ENCODE measurements at regions not wholly inside any gene's neighbourhood (a gene's known extent, or its start where the extent isn't known, plus 50 kb on each side); places are given as distances from the start of the nearest gene placed in this dataset.

GRCh38 chr2:352696-353095 is 64.8 kb upstream of the ALKAL2 start:
- no peak for DNase-seq (ENCODE audit: extremely low spot score)
- ChIA-PET CTCF (no interaction called here), POLR2A (no interaction called here)
- TF ChIP-seq TARDBP (IDR thresholded peaks at IDR 0.05): no peak

GRCh38 chr2:349390-349789 is 61.5 kb upstream of the ALKAL2 start:
- CTCF ChIA-PET: interaction anchor here (0.6 kb wide), 1 partner anchor 598 kb away, joined by 3 read pairs; no protein-coding TSS in a partner anchor
- POLR2A ChIA-PET: no interaction called here
- no peak for DNase-seq (ENCODE audit: extremely low spot score)
- TF ChIP-seq L3MBTL2 (conservative IDR thresholded peaks at IDR 0.05) (no peak), FOXK2 (IDR thresholded peaks at IDR 0.05) (no peak), CTBP1 (IDR thresholded peaks at IDR 0.05; ENCODE audit: borderline replicate concordance) (no peak), FOXA1 (IDR thresholded peaks at IDR 0.05) (no peak), FOXM1 (IDR thresholded peaks at IDR 0.05; ENCODE audit: borderline replicate concordance) (no peak), BHLHE40 (IDR thresholded peaks at IDR 0.05; ENCODE audit: borderline replicate concordance) (no peak), PKNOX1 (IDR thresholded peaks at IDR 0.05) (no peak), TARDBP (IDR thresholded peaks at IDR 0.05) (no peak)

- ChIA-PET CTCF (interaction anchor here (0.6 to 0.7 kb wide), 2 partner anchors 34 to 213 kb away, joined by 3 read pairs; no protein-coding TSS in a partner anchor), POLR2A (no interaction called here)
- no peak for DNase-seq (ENCODE audit: extremely low spot score)
- TF ChIP-seq NFRKB (IDR thresholded peaks at IDR 0.05) (no peak), FOXA1 (IDR thresholded peaks at IDR 0.05) (no peak), ARNT (IDR thresholded peaks at IDR 0.05) (no peak), SP1 (IDR thresholded peaks at IDR 0.05) (no peak), PKNOX1 (IDR thresholded peaks at IDR 0.05) (no peak), LEF1 (IDR thresholded peaks at IDR 0.05; ENCODE audit: borderline replicate concordance) (no peak), SUZ12 (IDR thresholded peaks at IDR 0.05) (no peak), FOXM1 (IDR thresholded peaks at IDR 0.05; ENCODE audit: borderline replicate concordance) (no peak), HDGF (IDR thresholded peaks at IDR 0.05; ENCODE audit: borderline replicate concordance) (no peak), ZNF384 (IDR thresholded peaks at IDR 0.05) (no peak), CTBP1 (IDR thresholded peaks at IDR 0.05; ENCODE audit: borderline replicate concordance) (no peak), FOXK2 (IDR thresholded peaks at IDR 0.05) (no peak), L3MBTL2 (conservative IDR thresholded peaks at IDR 0.05) (no peak), ELF4 (IDR thresholded peaks at IDR 0.05) (no peak)
Observed at GRCh38 chr2:348361-348916, 60.5 kb upstream of the ALKAL2 start.

GRCh38 chr2:344811-345210 is 56.9 kb upstream of the ALKAL2 start:
- POLR2A ChIA-PET: no interaction called here
- TF ChIP-seq SUZ12 (IDR thresholded peaks at IDR 0.05) (no peak), TARDBP (IDR thresholded peaks at IDR 0.05) (no peak), BHLHE40 (IDR thresholded peaks at IDR 0.05; ENCODE audit: borderline replicate concordance) (no peak), FOXA1 (IDR thresholded peaks at IDR 0.05) (no peak), FOXK2 (IDR thresholded peaks at IDR 0.05) (no peak), ZNF384 (IDR thresholded peaks at IDR 0.05) (no peak), HDGF (IDR thresholded peaks at IDR 0.05; ENCODE audit: borderline replicate concordance) (no peak), NFRKB (IDR thresholded peaks at IDR 0.05) (no peak), SP1 (IDR thresholded peaks at IDR 0.05) (no peak), LEF1 (IDR thresholded peaks at IDR 0.05; ENCODE audit: borderline replicate concordance) (no peak), L3MBTL2 (conservative IDR thresholded peaks at IDR 0.05) (no peak), ARNT (IDR thresholded peaks at IDR 0.05) (no peak), PKNOX1 (IDR thresholded peaks at IDR 0.05) (no peak), FOXM1 (IDR thresholded peaks at IDR 0.05; ENCODE audit: borderline replicate concordance) (no peak), ELF4 (IDR thresholded peaks at IDR 0.05) (no peak), CTBP1 (IDR thresholded peaks at IDR 0.05; ENCODE audit: borderline replicate concordance) (no peak)
- CTCF ChIA-PET: no interaction called here
- no peak for DNase-seq (ENCODE audit: extremely low spot score)

- CTCF ChIA-PET: no interaction called here
- TF ChIP-seq L3MBTL2 (conservative IDR thresholded peaks at IDR 0.05) (no peak), CTBP1 (IDR thresholded peaks at IDR 0.05; ENCODE audit: borderline replicate concordance) (no peak), ELF4 (IDR thresholded peaks at IDR 0.05) (no peak), FOXM1 (IDR thresholded peaks at IDR 0.05; ENCODE audit: borderline replicate concordance) (no peak), BHLHE40 (IDR thresholded peaks at IDR 0.05; ENCODE audit: borderline replicate concordance) (no peak), FOXA1 (IDR thresholded peaks at IDR 0.05) (no peak), SUZ12 (IDR thresholded peaks at IDR 0.05) (no peak), TARDBP (IDR thresholded peaks at IDR 0.05) (no peak), PKNOX1 (IDR thresholded peaks at IDR 0.05) (no peak), HDGF (IDR thresholded peaks at IDR 0.05; ENCODE audit: borderline replicate concordance) (no peak), FOXK2 (IDR thresholded peaks at IDR 0.05) (no peak), SP1 (IDR thresholded peaks at IDR 0.05) (no peak), LEF1 (IDR thresholded peaks at IDR 0.05; ENCODE audit: borderline replicate concordance) (no peak)
- DNase-seq (ENCODE audit: extremely low spot score): no peak
- POLR2A ChIA-PET: no interaction called here
Observed at GRCh38 chr2:343355-343754, 55.5 kb upstream of the ALKAL2 start.

- no peak for DNase-seq (ENCODE audit: extremely low spot score)
- ChIA-PET CTCF (no interaction called here), POLR2A (no interaction called here)
- TF ChIP-seq L3MBTL2 (conservative IDR thresholded peaks at IDR 0.05) (no peak), NFRKB (IDR thresholded peaks at IDR 0.05) (no peak), ARNT (IDR thresholded peaks at IDR 0.05) (no peak), FOXK2 (IDR thresholded peaks at IDR 0.05) (no peak), FOXM1 (IDR thresholded peaks at IDR 0.05; ENCODE audit: borderline replicate concordance) (no peak), FOXA1 (IDR thresholded peaks at IDR 0.05) (no peak), HDGF (IDR thresholded peaks at IDR 0.05; ENCODE audit: borderline replicate concordance) (no peak), ELF4 (IDR thresholded peaks at IDR 0.05) (no peak), SUZ12 (IDR thresholded peaks at IDR 0.05) (no peak), BHLHE40 (IDR thresholded peaks at IDR 0.05; ENCODE audit: borderline replicate concordance) (no peak), TARDBP (IDR thresholded peaks at IDR 0.05) (no peak), LEF1 (IDR thresholded peaks at IDR 0.05; ENCODE audit: borderline replicate concordance) (no peak)
Observed at GRCh38 chr2:341912-342311, 54.0 kb upstream of the ALKAL2 start.

All from HEK293T (cell line).